GM12878 (cell line): ENCODE measurements at regions not wholly inside any gene's neighbourhood (a gene's known extent, or its start where the extent isn't known, plus 50 kb on each side); places are given as distances from the start of the nearest gene placed in this dataset.

ENCODE experiments used
- ATAC-seq: fragments of 200-7000 bp; cut with Tn5 transposase; 3 replicates; pipeline ENCODE4 v1.9.1; 2020; ENCODE audit warnings: mild to moderate bottlenecking, moderate library complexity
- BruUV-seq: library from RNA; stranded (reverse); fragments of 400-500 nt; replicated peaks from 2 replicates; lab custom pipeline; 2021; lab: Mats Ljungman, UMichigan
- CTCF ChIA-PET: fragments of 300-600 bp; sonication (Branson Sonifier 250); formaldehyde crosslinking; extraction: SDS; loops from one replicate; lab custom pipeline; 2021; ENCODE audit warnings: inconsistent platforms; lab: Yijun Ruan, JAX
- POLR2A ChIA-PET: fragments of 350-600 bp; formaldehyde crosslinking; extraction: SDS; loops from one replicate; lab custom pipeline; 2021; ENCODE audit warnings: inconsistent platforms; lab: Charles Lee
- RAD21 ChIA-PET: fragments of 300-600 bp; sonication (Branson Sonifier 250); formaldehyde crosslinking; loops from one replicate; lab custom pipeline; 2023; ENCODE audit warnings: antibody characterized with exemption; ENCODE audit not compliant: unreplicated experiment; lab: Charles Lee
- SMC1A ChIA-PET: fragments of 300-600 bp; sonication (Branson Sonifier 250); formaldehyde crosslinking; loops from one replicate; lab custom pipeline; 2023; ENCODE audit not compliant: unreplicated experiment, uncharacterized antibody; lab: Charles Lee
- DNase-seq: peaks from one replicate; pipeline ENCODE4 v3.0.0-alpha.2; 2011; ENCODE audit warnings: low read depth, low spot score
- FAIRE-seq: peaks from 3 replicates; lab custom pipeline; 2011; peaks lifted over from hg19 to GRCh38; lab: Jason Lieb, UNC
- H2AFZ ChIP-seq: 2 replicates; pipeline ENCODE4 v1.6.0; 2011; ENCODE audit warnings: low read depth, low read length, control low read depth; ENCODE audit not compliant: control insufficient read depth
- H3K27ac ChIP-seq: 2 replicates; pipeline ENCODE4 v1.5.1; 2011; ENCODE audit warnings: control low read depth; ENCODE audit not compliant: control insufficient read depth, insufficient read depth
- H3K27me3 ChIP-seq, 2 experiments: replicated peaks in 1 of 2; 2 replicates each; pipeline versions ENCODE4 v1.6.0 to v1.6.1; 2011; ENCODE audit warnings: low read length in 1 of 2; ENCODE audit not compliant: control insufficient read depth in 2 of 2, insufficient read depth in 2 of 2
- H3K36me3 ChIP-seq, 2 experiments: 2 replicates each; pipeline ENCODE4 v1.5.1; 2011; ENCODE audit warnings: low read length in 1 of 2; ENCODE audit not compliant: control insufficient read depth in 2 of 2, insufficient read depth in 2 of 2
- H3K4me1 ChIP-seq: 2 replicates; pipeline ENCODE4 v1.6.1; 2011; ENCODE audit warnings: mild to moderate bottlenecking, low read length, moderate library complexity, mixed read lengths; ENCODE audit not compliant: control insufficient read depth, insufficient read depth
- H3K4me2 ChIP-seq: 2 replicates; pipeline ENCODE4 v1.6.0; 2011; ENCODE audit warnings: control low read depth; ENCODE audit not compliant: control insufficient read depth, insufficient read depth
- H3K4me3 ChIP-seq: fragments of 200-600 bp; sonication (generic); 2 replicates; pipeline ENCODE4 v1.5.1; 2016
- H3K79me2 ChIP-seq: 2 replicates; pipeline ENCODE4 v1.6.0; 2011; ENCODE audit warnings: low read length; ENCODE audit not compliant: control insufficient read depth, insufficient read depth
- H3K9ac ChIP-seq: 2 replicates; pipeline ENCODE4 v1.8.0; 2011; ENCODE audit warnings: low read length, control low read depth, mixed read lengths; ENCODE audit not compliant: control insufficient read depth, insufficient read depth
- H3K9me3 ChIP-seq: replicated peaks from 3 replicates; pipeline ENCODE4 v1.5.1; 2011; ENCODE audit warnings: mild to moderate bottlenecking, low read length; ENCODE audit not compliant: control insufficient read depth, insufficient read depth
- H4K20me1 ChIP-seq: 2 replicates; pipeline ENCODE4 v1.6.0; 2011; ENCODE audit not compliant: control insufficient read depth, insufficient read depth
- FOXM1 ChIP-seq: IDR thresholded peaks from 2 replicates; pipeline ENCODE4 v1.6.1; 2012; ENCODE audit warnings: low read depth, mild to moderate bottlenecking, inconsistent platforms, low read length, moderate library complexity
- IKZF1 ChIP-seq: fragments of 450-650 bp; conservative IDR thresholded peaks from 2 replicates; pipeline ENCODE4 v1.6.1; 2017; ENCODE audit warnings: antibody characterized with exemption, mild to moderate bottlenecking
- MXI1 ChIP-seq: fragments of 150-350 bp; IDR thresholded peaks from 2 replicates; pipeline ENCODE4 v1.6.1; 2011; ENCODE audit warnings: low read depth, mild to moderate bottlenecking, inconsistent platforms, low read length, improper control_type of control experiment
- MYC ChIP-seq: IDR thresholded peaks from 2 replicates; pipeline ENCODE4 v1.6.1; 2011; ENCODE audit warnings: mild to moderate bottlenecking, low read length, moderate library complexity, inconsistent platforms; ENCODE audit not compliant: insufficient read depth, insufficient replicate concordance, insufficient read length, severe bottlenecking
- PAX5 ChIP-seq: IDR thresholded peaks from 2 replicates; pipeline ENCODE4 v1.6.1; 2011; ENCODE audit warnings: low read depth, low read length, borderline replicate concordance
- WRNIP1 ChIP-seq: IDR thresholded peaks from 2 replicates; pipeline ENCODE4 v1.6.1; 2011; ENCODE audit warnings: low read depth, low read length, improper control_type of control experiment, borderline replicate concordance
- WGBS: methylation state at CpG from one replicate; pipeline ENCODE4 v1.1.6; 2016; ENCODE audit warnings: low lambda C conversion rate; ENCODE audit not compliant: insufficient replicate concordance, insufficient coverage; ENCODE audit errors: missing lambda C conversion rate; 5-methylcytosine and 5-hydroxymethylcytosine counted together
- in situ Hi-C: fragments of 300-500 bp; cut with MboI; formaldehyde crosslinking; loops from 9 replicates; pipeline ENCODE4 v1.14.3; 2018; ENCODE audit warnings: mixed read lengths
- intact Hi-C: fragments of 100-400 bp; cut with micrococcal nuclease; formaldehyde crosslinking; loops from one replicate; pipeline ENCODE4 v1.14.2; 2022; ENCODE audit not compliant: unreplicated experiment
- TF ChIP-seq, protein P1 (sequence below): fragments of 450-650 bp; IDR thresholded peaks from 2 replicates; pipeline ENCODE4 v1.6.1; 2014; ENCODE audit warnings: mild to moderate bottlenecking
- TF ChIP-seq, protein P2 (sequence below): fragments of 450-650 bp; formaldehyde crosslinking; IDR thresholded peaks from 2 replicates; pipeline ENCODE4 v1.4.0; 2020; ENCODE audit warnings: mild to moderate bottlenecking, moderate library complexity
- TF ChIP-seq, protein P3 (sequence below): IDR thresholded peaks from 2 replicates; pipeline ENCODE4 v1.6.1; 2011; ENCODE audit warnings: borderline replicate concordance, low read depth, mild to moderate bottlenecking, moderate library complexity, low read length; ENCODE audit not compliant: insufficient read depth, poor library complexity, severe bottlenecking

DNA sequence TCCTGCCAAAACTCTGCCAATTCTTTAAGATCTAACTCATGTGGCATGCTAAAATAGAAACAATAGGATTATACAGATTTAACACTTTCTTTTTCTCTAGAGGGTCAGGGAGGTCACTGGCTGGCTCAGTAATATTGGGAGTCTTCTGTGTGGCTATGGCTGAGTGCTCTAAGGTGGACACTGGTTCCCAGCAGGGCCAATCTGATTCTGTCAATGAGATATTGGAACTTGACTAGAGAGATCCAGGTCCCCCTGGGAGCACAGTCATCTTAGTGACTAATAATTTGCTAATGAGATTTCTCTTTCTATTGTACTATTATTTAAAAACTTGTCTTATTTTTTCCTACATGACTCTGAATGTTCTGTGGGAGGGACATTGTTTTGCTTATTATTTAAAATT, 69.1 kb upstream of the ZP4 start (continued):
- TF ChIP-seq, protein P1, sequence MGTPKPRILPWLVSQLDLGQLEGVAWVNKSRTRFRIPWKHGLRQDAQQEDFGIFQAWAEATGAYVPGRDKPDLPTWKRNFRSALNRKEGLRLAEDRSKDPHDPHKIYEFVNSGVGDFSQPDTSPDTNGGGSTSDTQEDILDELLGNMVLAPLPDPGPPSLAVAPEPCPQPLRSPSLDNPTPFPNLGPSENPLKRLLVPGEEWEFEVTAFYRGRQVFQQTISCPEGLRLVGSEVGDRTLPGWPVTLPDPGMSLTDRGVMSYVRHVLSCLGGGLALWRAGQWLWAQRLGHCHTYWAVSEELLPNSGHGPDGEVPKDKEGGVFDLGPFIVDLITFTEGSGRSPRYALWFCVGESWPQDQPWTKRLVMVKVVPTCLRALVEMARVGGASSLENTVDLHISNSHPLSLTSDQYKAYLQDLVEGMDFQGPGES = no peak
- no peak for TF ChIP-seq MYC
- TF ChIP-seq, protein P2, sequence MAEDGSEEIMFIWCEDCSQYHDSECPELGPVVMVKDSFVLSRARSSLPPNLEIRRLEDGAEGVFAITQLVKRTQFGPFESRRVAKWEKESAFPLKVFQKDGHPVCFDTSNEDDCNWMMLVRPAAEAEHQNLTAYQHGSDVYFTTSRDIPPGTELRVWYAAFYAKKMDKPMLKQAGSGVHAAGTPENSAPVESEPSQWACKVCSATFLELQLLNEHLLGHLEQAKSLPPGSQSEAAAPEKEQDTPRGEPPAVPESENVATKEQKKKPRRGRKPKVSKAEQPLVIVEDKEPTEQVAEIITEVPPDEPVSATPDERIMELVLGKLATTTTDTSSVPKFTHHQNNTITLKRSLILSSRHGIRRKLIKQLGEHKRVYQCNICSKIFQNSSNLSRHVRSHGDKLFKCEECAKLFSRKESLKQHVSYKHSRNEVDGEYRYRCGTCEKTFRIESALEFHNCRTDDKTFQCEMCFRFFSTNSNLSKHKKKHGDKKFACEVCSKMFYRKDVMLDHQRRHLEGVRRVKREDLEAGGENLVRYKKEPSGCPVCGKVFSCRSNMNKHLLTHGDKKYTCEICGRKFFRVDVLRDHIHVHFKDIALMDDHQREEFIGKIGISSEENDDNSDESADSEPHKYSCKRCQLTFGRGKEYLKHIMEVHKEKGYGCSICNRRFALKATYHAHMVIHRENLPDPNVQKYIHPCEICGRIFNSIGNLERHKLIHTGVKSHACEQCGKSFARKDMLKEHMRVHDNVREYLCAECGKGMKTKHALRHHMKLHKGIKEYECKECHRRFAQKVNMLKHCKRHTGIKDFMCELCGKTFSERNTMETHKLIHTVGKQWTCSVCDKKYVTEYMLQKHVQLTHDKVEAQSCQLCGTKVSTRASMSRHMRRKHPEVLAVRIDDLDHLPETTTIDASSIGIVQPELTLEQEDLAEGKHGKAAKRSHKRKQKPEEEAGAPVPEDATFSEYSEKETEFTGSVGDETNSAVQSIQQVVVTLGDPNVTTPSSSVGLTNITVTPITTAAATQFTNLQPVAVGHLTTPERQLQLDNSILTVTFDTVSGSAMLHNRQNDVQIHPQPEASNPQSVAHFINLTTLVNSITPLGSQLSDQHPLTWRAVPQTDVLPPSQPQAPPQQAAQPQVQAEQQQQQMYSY (CRISPR knock-in tag) = no peak

DNA sequence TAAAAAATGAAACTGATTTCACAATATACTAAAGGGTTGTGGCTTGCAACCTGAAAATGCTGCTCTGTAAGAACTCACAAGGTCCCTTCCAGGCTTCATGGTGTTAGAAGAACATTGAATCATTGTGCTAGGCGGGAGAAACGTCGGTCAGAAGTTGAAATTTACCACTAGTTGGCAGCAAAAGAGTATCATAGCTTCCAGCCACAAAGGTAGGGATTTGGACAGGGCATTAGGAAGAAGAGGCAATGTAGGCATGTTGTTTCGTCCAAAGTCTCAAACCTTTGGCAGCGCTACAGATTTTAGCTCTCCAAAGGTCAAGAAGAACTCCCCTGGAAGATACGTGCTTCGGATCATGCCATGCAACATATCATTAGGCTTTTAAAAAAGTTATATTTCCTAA, 62.5 kb upstream of the ZP4 start:
- H3K79me2 ChIP-seq = no peaks in the 10 kb centered on the region
- H3K27ac ChIP-seq = no peak overlapping the region
- H3K36me3 ChIP-seq = no peaks in the 10 kb centered on the region
- in situ Hi-C loops (no loop called here), intact Hi-C loops (no loop called here)
- ChIA-PET POLR2A (no interaction called here), RAD21 (interaction anchor here (1.2 kb wide), 1 partner anchor 166 kb away, joined by 4 read pairs; no protein-coding TSS in a partner anchor), CTCF (interaction anchor here (0.6 to 2.0 kb wide), 5 partner anchors 9 to 236 kb away, joined by 3 to 4 read pairs (median 3); no protein-coding TSS in a partner anchor), SMC1A (interaction anchor here (1.1 to 1.6 kb wide), 5 partner anchors 10 to 182 kb away, joined by 3 to 4 read pairs (median 3); no protein-coding TSS in a partner anchor)
- no peak for DNase-seq
- no peaks in the 10 kb centered on the region for H3K4me1 ChIP-seq
- no peaks in the 10 kb centered on the region for H4K20me1 ChIP-seq
- H3K9me3 ChIP-seq = no peaks in the 10 kb centered on the region
- no peak overlapping the region for H3K4me2 ChIP-seq
- no TSS peak for BruUV-seq
- WGBS = 49% methylated on average over 7 of the region's 7 CpGs
- FAIRE-seq = no peak
- no peak overlapping the region for H3K4me3 ChIP-seq
- no peak for ATAC-seq
- no peak overlapping the region for H2AFZ ChIP-seq
- no peak for TF ChIP-seq WRNIP1
- no peak for TF ChIP-seq MXI1
- TF ChIP-seq IKZF1 = no peak
- TF ChIP-seq, protein P3, sequence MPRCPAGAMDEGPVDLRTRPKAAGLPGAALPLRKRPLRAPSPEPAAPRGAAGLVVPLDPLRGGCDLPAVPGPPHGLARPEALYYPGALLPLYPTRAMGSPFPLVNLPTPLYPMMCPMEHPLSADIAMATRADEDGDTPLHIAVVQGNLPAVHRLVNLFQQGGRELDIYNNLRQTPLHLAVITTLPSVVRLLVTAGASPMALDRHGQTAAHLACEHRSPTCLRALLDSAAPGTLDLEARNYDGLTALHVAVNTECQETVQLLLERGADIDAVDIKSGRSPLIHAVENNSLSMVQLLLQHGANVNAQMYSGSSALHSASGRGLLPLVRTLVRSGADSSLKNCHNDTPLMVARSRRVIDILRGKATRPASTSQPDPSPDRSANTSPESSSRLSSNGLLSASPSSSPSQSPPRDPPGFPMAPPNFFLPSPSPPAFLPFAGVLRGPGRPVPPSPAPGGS = no peak
- no peak for TF ChIP-seq PAX5
- TF ChIP-seq FOXM1 = no peak
- TF ChIP-seq, protein P2 (CRISPR knock-in tag) = no peak
- no peak overlapping the region for H3K9ac ChIP-seq
- H3K27me3 ChIP-seq = no peaks in the 10 kb centered on the region
